Suprapubic skin (tissue), 4 donors: ENCODE measurements at regions not wholly inside any gene's neighbourhood (a gene's known extent, or its start where the extent isn't known, plus 50 kb on each side); places are given as distances from the start of the nearest gene placed in this dataset.

Experiments used
- CTCF ChIP-seq, 2 donors: fragments of 200-600 bp in 1 of 2; fragments of 450-650 bp in 1 of 2; sonication (generic) in 1 of 2; IDR thresholded peaks; one replicate each; pipeline ENCODE4 v1.5.1; 2016 to 2019; ENCODE audit warnings: antibody characterized with exemption in 2 of 2, mild to moderate bottlenecking in 1 of 2, moderate library complexity in 1 of 2
- EP300 ChIP-seq: sonication (generic); formaldehyde crosslinking; IDR thresholded peaks from one replicate; pipeline ENCODE4 v1.6.1; 2017; ENCODE audit warnings: antibody characterized with exemption
- POLR2A ChIP-seq, 2 donors: fragments of 450-650 bp; IDR thresholded peaks; one replicate each; pipeline ENCODE4 v1.6.1; 2017; ENCODE audit warnings: antibody characterized with exemption in 2 of 2, mild to moderate bottlenecking in 2 of 2, moderate library complexity in 2 of 2
- POLR2AphosphoS5 ChIP-seq, 3 donors: sonication (generic); formaldehyde crosslinking; IDR thresholded peaks; one replicate each; pipeline ENCODE4 v1.6.1; 2017; ENCODE audit warnings: antibody characterized with exemption in 3 of 3

GRCh38 chr4:147362938-147363337, 118.0 kb upstream of the EDNRA start:
- no peak for TF ChIP-seq CTCF (IDR thresholded peaks at IDR 0.05)
- no peak for TF ChIP-seq EP300
- no peak for TF ChIP-seq POLR2AphosphoS5 (IDR thresholded peaks at IDR 0.05)
- no peak for TF ChIP-seq POLR2A (IDR thresholded peaks at IDR 0.05)
